ENCODE measurements at regions not wholly inside any gene's neighbourhood (a gene's known extent, or its start where the extent isn't known, plus 50 kb on each side); places are given as distances from the start of the nearest gene placed in this dataset.

GRCh38 chr9:32886021-32886420, 102.7 kb downstream of the TMEM215 start:
- TF ChIP-seq EZH2 (IDR thresholded peaks at IDR 0.05; ENCODE audit: borderline replicate concordance, insufficient read depth, low read depth, low read length, poor library complexity, severe bottlenecking) (no peak), CTCF (IDR thresholded peaks at IDR 0.05) (no peak)
